CD14-positive monocyte (primary cell): ENCODE measurements at regions not wholly inside any gene's neighbourhood (a gene's known extent, or its start where the extent isn't known, plus 50 kb on each side); places are given as distances from the start of the nearest gene placed in this dataset.

Source experiments
- DNase-seq, 3 donors: peaks; one replicate each; pipeline ENCODE4 v3.0.0-alpha.2; 2011 to 2022
- H2AFZ ChIP-seq: 2 replicates; pipeline ENCODE4 v1.6.0; 2012; ENCODE audit warnings: mild to moderate bottlenecking, low read depth, low read length, inconsistent platforms; ENCODE audit not compliant: insufficient read depth, poor library complexity, severe bottlenecking
- H3K27ac ChIP-seq, 2 donors: 1 replicate in 1 of 2; 2 replicates in 1 of 2; pipeline ENCODE4 v1.5.1; 2012 to 2013; ENCODE audit warnings: low read length in 2 of 2, control low read depth in 1 of 2, inconsistent platforms in 1 of 2, low read depth in 1 of 2, mild to moderate bottlenecking in 1 of 2
- H3K27me3 ChIP-seq, 2 donors: one replicate each; pipeline versions ENCODE4 v1.6.0 to v1.6.1; 2011 to 2013; ENCODE audit warnings: low read length in 2 of 2; ENCODE audit not compliant: control insufficient read depth in 2 of 2, insufficient read depth in 2 of 2
- H3K36me3 ChIP-seq, 2 donors: replicated peaks in 1 of 2; 1 replicate in 1 of 2; 2 replicates in 1 of 2; pipeline versions ENCODE4 v1.5.1 to v1.6.1; 2012 to 2013; ENCODE audit warnings: low read length in 2 of 2, control low read depth in 1 of 2, inconsistent platforms in 1 of 2, mild to moderate bottlenecking in 1 of 2; ENCODE audit not compliant: insufficient read depth in 2 of 2, control insufficient read depth in 1 of 2
- H3K4me1 ChIP-seq, 2 donors: 1 replicate in 1 of 2; 2 replicates in 1 of 2; pipeline versions ENCODE4 v1.5.1 to v1.6.1; 2012 to 2013; ENCODE audit warnings: low read length in 2 of 2, control low read depth in 1 of 2, inconsistent platforms in 1 of 2, mild to moderate bottlenecking in 1 of 2, moderate library complexity in 1 of 2; ENCODE audit not compliant: insufficient read depth in 2 of 2, control insufficient read depth in 1 of 2
- H3K4me2 ChIP-seq: replicated peaks from 2 replicates; pipeline ENCODE3; 2012; ENCODE audit warnings: low read length, moderate library complexity, mild to moderate bottlenecking; ENCODE audit not compliant: poor library complexity, severe bottlenecking; ENCODE audit errors: extremely low read depth
- H3K4me3 ChIP-seq, 3 experiments: fragments of 200-600 bp in 1 of 3; sonication (generic) in 1 of 3; replicated peaks in 1 of 3; 1 replicate in 2 of 3; 2 replicates in 1 of 3; pipeline ENCODE4 v1.5.1; 2011 to 2013; ENCODE audit warnings: low read length in 3 of 3, mild to moderate bottlenecking in 3 of 3, control low read depth in 2 of 3, low read depth in 2 of 3, inconsistent platforms in 1 of 3, moderate library complexity in 1 of 3
- H3K79me2 ChIP-seq: 2 replicates; pipeline ENCODE4 v1.6.0; 2012; ENCODE audit warnings: mild to moderate bottlenecking, control low read depth, inconsistent platforms, low read length, moderate library complexity; ENCODE audit not compliant: insufficient read depth
- H3K9ac ChIP-seq: 2 replicates; pipeline ENCODE4 v1.6.0; 2017; ENCODE audit warnings: low read length, mild to moderate bottlenecking; ENCODE audit not compliant: insufficient read depth, poor library complexity, severe bottlenecking
- H3K9me3 ChIP-seq, 2 donors: replicated peaks in 1 of 2; 1 replicate in 1 of 2; 2 replicates in 1 of 2; pipeline versions ENCODE4 v1.5.1 to v1.6.1; 2012 to 2013; ENCODE audit warnings: low read length in 2 of 2, control low read depth in 1 of 2; ENCODE audit not compliant: control insufficient read depth in 1 of 2, insufficient read depth in 1 of 2
- H4K20me1 ChIP-seq: 2 replicates; pipeline ENCODE4 v1.6.0; 2012; ENCODE audit warnings: mild to moderate bottlenecking, low read length, control low read depth, moderate library complexity; ENCODE audit not compliant: insufficient read depth
- H3K27ac Mint-ChIP-seq, 7 donors: one replicate each; pipeline ENCODE4 v1.8.0; 2020; ENCODE audit warnings: mild to moderate bottlenecking in 7 of 7, mixed read lengths in 7 of 7, moderate library complexity in 6 of 7, inconsistent platforms in 2 of 7
- H3K27me3 Mint-ChIP-seq, 3 donors: one replicate each; pipeline ENCODE4 v1.8.0; 2021 to 2022; ENCODE audit warnings: low read depth in 3 of 3, mild to moderate bottlenecking in 3 of 3, mixed read lengths in 3 of 3, moderate library complexity in 3 of 3, inconsistent platforms in 1 of 3
- H3K36me3 Mint-ChIP-seq, 2 donors: one replicate each; pipeline ENCODE4 v1.8.0; 2020; ENCODE audit warnings: mixed read lengths in 2 of 2, inconsistent platforms in 1 of 2, mild to moderate bottlenecking in 1 of 2
- H3K4me1 Mint-ChIP-seq: one replicate; pipeline ENCODE4 v1.8.0; 2020; ENCODE audit warnings: mild to moderate bottlenecking, mixed read lengths
- H3K4me3 Mint-ChIP-seq, 2 donors: one replicate each; pipeline ENCODE4 v1.8.0; 2020; ENCODE audit warnings: mild to moderate bottlenecking in 2 of 2, mixed read lengths in 2 of 2, moderate library complexity in 1 of 2
- H3K9me3 Mint-ChIP-seq, 7 donors: one replicate each; pipeline ENCODE4 v1.8.0; 2020 to 2022; ENCODE audit warnings: mixed read lengths in 7 of 7, mild to moderate bottlenecking in 6 of 7, moderate library complexity in 6 of 7, inconsistent platforms in 2 of 7
- WGBS: methylation state at CpG from one replicate; pipeline ENCODE4 v1.1.5; 2013; ENCODE audit warnings: missing lambda C conversion rate; ENCODE audit not compliant: insufficient coverage; 5-methylcytosine and 5-hydroxymethylcytosine counted together
- intact Hi-C, 2 donors: fragments of 100-400 bp; cut with micrococcal nuclease; formaldehyde crosslinking; loops; one replicate each; pipeline versions ENCODE4 v1.15.0 to v1.15.1; 2023
- TF ChIP-seq, protein P1 (sequence below): fragments of 200-600 bp; IDR thresholded peaks from one replicate; pipeline ENCODE4 v1.8.0; 2022; ENCODE audit warnings: antibody characterized with exemption, mild to moderate bottlenecking

DNA sequence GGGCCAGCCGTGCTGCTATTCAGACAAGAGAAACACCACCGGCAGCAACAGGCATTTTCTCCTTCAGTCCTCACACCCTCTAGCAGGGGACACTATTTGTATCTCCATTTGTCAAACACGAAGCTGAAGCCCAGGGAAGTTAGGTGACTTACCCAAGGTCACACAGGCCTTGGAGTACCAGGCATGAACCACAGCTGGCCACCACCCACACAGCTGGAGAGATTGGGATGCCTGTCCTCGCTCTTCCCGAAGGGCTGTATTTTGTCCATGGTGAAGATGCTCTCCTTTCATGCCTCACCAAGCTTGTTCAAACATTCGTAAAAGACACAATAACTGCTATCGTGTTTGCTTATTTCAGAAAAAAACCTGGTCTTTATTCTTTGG, 182.7 kb downstream of the INHBB start:
- Histone ChIP-seq H3K4me3 (no peak overlapping the region), H3K4me1 (no peaks in the 10 kb centered on the region), H3K27me3 (no peaks in the 10 kb centered on the region), H4K20me1 (no peaks in the 10 kb centered on the region), H3K9ac (no peak overlapping the region), H2AFZ (no peak overlapping the region), H3K36me3 (no peaks in the 10 kb centered on the region), H3K4me2 (no peak overlapping the region), H3K27ac (no peak overlapping the region), H3K79me2 (no peaks in the 10 kb centered on the region), H3K9me3 (no peaks in the 10 kb centered on the region)
- WGBS: 95% methylated on average over 5 of the region's 7 CpGs
- intact Hi-C loops: no loop called here
- no peak overlapping the region for H3K27ac Mint-ChIP-seq
- TF ChIP-seq, protein P1, sequence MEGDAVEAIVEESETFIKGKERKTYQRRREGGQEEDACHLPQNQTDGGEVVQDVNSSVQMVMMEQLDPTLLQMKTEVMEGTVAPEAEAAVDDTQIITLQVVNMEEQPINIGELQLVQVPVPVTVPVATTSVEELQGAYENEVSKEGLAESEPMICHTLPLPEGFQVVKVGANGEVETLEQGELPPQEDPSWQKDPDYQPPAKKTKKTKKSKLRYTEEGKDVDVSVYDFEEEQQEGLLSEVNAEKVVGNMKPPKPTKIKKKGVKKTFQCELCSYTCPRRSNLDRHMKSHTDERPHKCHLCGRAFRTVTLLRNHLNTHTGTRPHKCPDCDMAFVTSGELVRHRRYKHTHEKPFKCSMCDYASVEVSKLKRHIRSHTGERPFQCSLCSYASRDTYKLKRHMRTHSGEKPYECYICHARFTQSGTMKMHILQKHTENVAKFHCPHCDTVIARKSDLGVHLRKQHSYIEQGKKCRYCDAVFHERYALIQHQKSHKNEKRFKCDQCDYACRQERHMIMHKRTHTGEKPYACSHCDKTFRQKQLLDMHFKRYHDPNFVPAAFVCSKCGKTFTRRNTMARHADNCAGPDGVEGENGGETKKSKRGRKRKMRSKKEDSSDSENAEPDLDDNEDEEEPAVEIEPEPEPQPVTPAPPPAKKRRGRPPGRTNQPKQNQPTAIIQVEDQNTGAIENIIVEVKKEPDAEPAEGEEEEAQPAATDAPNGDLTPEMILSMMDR: no peak
- peaks cover 0 to 2% (median 0%) of the 10 kb centered on the region in 7 donors for H3K9me3 Mint-ChIP-seq
- H3K4me3 Mint-ChIP-seq: no peak overlapping the region
- peaks cover 8 to 9% (median 9%) of the 10 kb centered on the region in 3 donors for H3K27me3 Mint-ChIP-seq
- H3K4me1 Mint-ChIP-seq: no peaks in the 10 kb centered on the region
- DNase-seq: no peak
- H3K36me3 Mint-ChIP-seq: no peaks in the 10 kb centered on the region

- no CpG with 5 or more reads among the region's 4 CpGs for WGBS
- Mint-ChIP-seq H3K27me3 (peaks cover 7 to 14% (median 8%) of the 10 kb centered on the region in 3 donors), H3K9me3 (peaks cover 0 to 2% (median 0%) of the 10 kb centered on the region in 7 donors), H3K4me1 (no peaks in the 10 kb centered on the region), H3K4me3 (no peak overlapping the region), H3K36me3 (no peaks in the 10 kb centered on the region), H3K27ac (no peak overlapping the region)
- Histone ChIP-seq H3K9ac (no peak overlapping the region), H3K27me3 (no peaks in the 10 kb centered on the region), H4K20me1 (no peaks in the 10 kb centered on the region), H3K9me3 (no peaks in the 10 kb centered on the region), H3K4me2 (no peak overlapping the region), H3K27ac (no peak overlapping the region), H3K36me3 (no peaks in the 10 kb centered on the region), H3K4me1 (no peaks in the 10 kb centered on the region), H3K4me3 (no peak overlapping the region), H2AFZ (no peak overlapping the region), H3K79me2 (no peaks in the 10 kb centered on the region)
- intact Hi-C loops: no loop called here
- TF ChIP-seq, protein P1: no peak
- no peak for DNase-seq
Measured at GRCh38 chr2:120530781-120531180, 184.8 kb downstream of the INHBB start.
